Smooth muscle cell (in vitro differentiated cells): ENCODE measurements at regions not wholly inside any gene's neighbourhood (a gene's known extent, or its start where the extent isn't known, plus 50 kb on each side); places are given as distances from the start of the nearest gene placed in this dataset.
A peak's percentile ranks its signal among the peaks of the same experiment; 100 is the strongest.

ENCODE experiments used
- DNase-seq: peaks from one replicate; lab custom pipeline; 2025; ENCODE audit not compliant: unreplicated experiment; lab: John Stamatoyannopoulos, UW
- H2AFZ ChIP-seq: fragments of 200-600 bp; sonication (generic); 2 replicates; pipeline ENCODE4 v1.6.0; 2016; ENCODE audit warnings: antibody characterized with exemption, low read depth, mild to moderate bottlenecking
- H3F3A ChIP-seq: fragments of 200-600 bp; sonication (generic); 2 replicates; pipeline ENCODE4 v1.6.0; 2017; ENCODE audit warnings: antibody characterized with exemption, low read depth
- H3K27ac ChIP-seq: fragments of 200-600 bp; sonication (generic); 2 replicates; pipeline ENCODE4 v1.5.1; 2016; ENCODE audit warnings: low read depth, mild to moderate bottlenecking
- H3K27me3 ChIP-seq: fragments of 200-600 bp; sonication (generic); 2 replicates; pipeline ENCODE4 v1.6.1; 2016; ENCODE audit warnings: low read depth, mild to moderate bottlenecking
- H3K36me3 ChIP-seq: fragments of 200-600 bp; sonication (generic); 2 replicates; pipeline ENCODE4 v1.5.1; 2016; ENCODE audit warnings: low read depth
- H3K4me1 ChIP-seq: fragments of 200-600 bp; sonication (generic); 2 replicates; pipeline ENCODE4 v1.5.1; 2016; ENCODE audit warnings: low read depth
- H3K4me2 ChIP-seq: fragments of 200-600 bp; sonication (generic); 2 replicates; pipeline ENCODE4 v1.6.0; 2016; ENCODE audit warnings: mild to moderate bottlenecking
- H3K4me3 ChIP-seq: fragments of 200-600 bp; sonication (generic); 2 replicates; pipeline ENCODE4 v1.5.1; 2016; ENCODE audit warnings: mild to moderate bottlenecking
- H3K79me2 ChIP-seq: fragments of 200-600 bp; sonication (generic); 2 replicates; pipeline ENCODE4 v1.6.0; 2016; ENCODE audit warnings: low read depth, mild to moderate bottlenecking
- H3K9ac ChIP-seq: fragments of 200-600 bp; sonication (generic); 2 replicates; pipeline ENCODE4 v1.6.0; 2016; ENCODE audit warnings: low read depth
- H3K9me3 ChIP-seq: fragments of 200-600 bp; sonication (generic); replicated peaks from 2 replicates; pipeline ENCODE4 v1.5.1; 2016; ENCODE audit warnings: low read depth
- H4K20me1 ChIP-seq: fragments of 200-600 bp; sonication (generic); 2 replicates; pipeline ENCODE4 v1.6.0; 2016; ENCODE audit warnings: low read depth
- WGBS: methylation state at CpG from one replicate; pipeline ENCODE4 v1.1.7; 2016; ENCODE audit warnings: low lambda C conversion rate; 5-methylcytosine and 5-hydroxymethylcytosine counted together
- TF ChIP-seq, protein P1 (sequence below): fragments of 200-600 bp; sonication (generic); IDR thresholded peaks from 2 replicates; pipeline ENCODE4 v1.5.1; 2017; ENCODE audit warnings: borderline replicate concordance, mild to moderate bottlenecking, antibody characterized with exemption; ENCODE audit not compliant: insufficient read depth, poor library complexity, severe bottlenecking

- Histone ChIP-seq H3K27me3 (no peaks in the 10 kb centered on the region), H3K9me3 (no peaks in the 10 kb centered on the region), H4K20me1 (no peaks in the 10 kb centered on the region), H2AFZ (no peak overlapping the region), H3K27ac (peak overlapping the region; percentile 63), H3K36me3 (no peaks in the 10 kb centered on the region), H3K79me2 (no peaks in the 10 kb centered on the region), H3K4me2 (peak overlapping the region; percentile 24), H3F3A (peaks cover 31% of the 10 kb centered on the region), H3K4me3 (no peak overlapping the region), H3K9ac (no peak overlapping the region), H3K4me1 (peaks cover 12% of the 10 kb centered on the region)
- TF ChIP-seq, protein P1, sequence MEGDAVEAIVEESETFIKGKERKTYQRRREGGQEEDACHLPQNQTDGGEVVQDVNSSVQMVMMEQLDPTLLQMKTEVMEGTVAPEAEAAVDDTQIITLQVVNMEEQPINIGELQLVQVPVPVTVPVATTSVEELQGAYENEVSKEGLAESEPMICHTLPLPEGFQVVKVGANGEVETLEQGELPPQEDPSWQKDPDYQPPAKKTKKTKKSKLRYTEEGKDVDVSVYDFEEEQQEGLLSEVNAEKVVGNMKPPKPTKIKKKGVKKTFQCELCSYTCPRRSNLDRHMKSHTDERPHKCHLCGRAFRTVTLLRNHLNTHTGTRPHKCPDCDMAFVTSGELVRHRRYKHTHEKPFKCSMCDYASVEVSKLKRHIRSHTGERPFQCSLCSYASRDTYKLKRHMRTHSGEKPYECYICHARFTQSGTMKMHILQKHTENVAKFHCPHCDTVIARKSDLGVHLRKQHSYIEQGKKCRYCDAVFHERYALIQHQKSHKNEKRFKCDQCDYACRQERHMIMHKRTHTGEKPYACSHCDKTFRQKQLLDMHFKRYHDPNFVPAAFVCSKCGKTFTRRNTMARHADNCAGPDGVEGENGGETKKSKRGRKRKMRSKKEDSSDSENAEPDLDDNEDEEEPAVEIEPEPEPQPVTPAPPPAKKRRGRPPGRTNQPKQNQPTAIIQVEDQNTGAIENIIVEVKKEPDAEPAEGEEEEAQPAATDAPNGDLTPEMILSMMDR, result no peak
- DNase-seq, result no peak
- WGBS, result 42% methylated on average over 8 of the region's 8 CpGs
Observed at GRCh38 chr17:31695456-31696090, 163.5 kb downstream of the COPRS start.

GRCh38 chr17:31693433-31694220 lies 165.4 kb downstream of the COPRS start:
- WGBS, result 25% methylated on average over 5 of the region's 5 CpGs
- Histone ChIP-seq H3K9ac (no peak overlapping the region), H4K20me1 (no peaks in the 10 kb centered on the region), H2AFZ (peak overlapping the region; percentile 16), H3K79me2 (no peaks in the 10 kb centered on the region), H3K4me1 (peaks cover 12% of the 10 kb centered on the region), H3K4me3 (no peak overlapping the region), H3K27ac (no peak overlapping the region), H3K9me3 (no peaks in the 10 kb centered on the region), H3K27me3 (no peaks in the 10 kb centered on the region), H3F3A (peaks cover 31% of the 10 kb centered on the region), H3K36me3 (no peaks in the 10 kb centered on the region), H3K4me2 (no peak overlapping the region)
- DNase-seq, result no peak
- TF ChIP-seq, protein P1, result no peak

DNA sequence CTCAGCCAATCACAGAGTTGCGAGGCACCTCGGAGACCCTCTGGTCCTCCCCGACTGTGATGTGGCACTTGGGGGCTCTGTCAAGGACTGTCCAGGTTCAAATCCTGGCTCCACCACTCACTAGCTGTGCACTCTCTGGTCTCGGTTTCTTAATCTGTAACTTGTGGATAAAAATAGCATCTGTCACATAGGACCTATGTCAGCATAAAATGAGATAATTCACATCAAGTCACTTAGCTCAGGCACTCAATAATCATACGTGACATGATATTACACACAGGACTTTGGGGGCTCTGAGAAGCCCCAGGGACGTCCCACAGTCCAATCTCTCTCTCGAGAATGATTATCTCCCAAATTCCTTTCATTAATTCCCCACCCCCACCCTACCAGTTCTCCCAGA lies 166.4 kb downstream of the COPRS start:
- peaks cover 12% of the 10 kb centered on the region for H3K4me1 ChIP-seq
- no peaks in the 10 kb centered on the region for H3K79me2 ChIP-seq
- no peak for DNase-seq
- TF ChIP-seq, protein P1, result no peak
- no peaks in the 10 kb centered on the region for H3K36me3 ChIP-seq
- H3K27ac ChIP-seq, result no peak overlapping the region
- H3K9ac ChIP-seq, result no peak overlapping the region
- no peaks in the 10 kb centered on the region for H3K9me3 ChIP-seq
- no peaks in the 10 kb centered on the region for H4K20me1 ChIP-seq
- peaks cover 26% of the 10 kb centered on the region for H3F3A ChIP-seq
- peak overlapping the region; percentile 43 for H2AFZ ChIP-seq
- no peak overlapping the region for H3K4me2 ChIP-seq
- H3K27me3 ChIP-seq, result no peaks in the 10 kb centered on the region
- no peak overlapping the region for H3K4me3 ChIP-seq
- WGBS, result 72% methylated on average over 7 of the region's 7 CpGs

DNA sequence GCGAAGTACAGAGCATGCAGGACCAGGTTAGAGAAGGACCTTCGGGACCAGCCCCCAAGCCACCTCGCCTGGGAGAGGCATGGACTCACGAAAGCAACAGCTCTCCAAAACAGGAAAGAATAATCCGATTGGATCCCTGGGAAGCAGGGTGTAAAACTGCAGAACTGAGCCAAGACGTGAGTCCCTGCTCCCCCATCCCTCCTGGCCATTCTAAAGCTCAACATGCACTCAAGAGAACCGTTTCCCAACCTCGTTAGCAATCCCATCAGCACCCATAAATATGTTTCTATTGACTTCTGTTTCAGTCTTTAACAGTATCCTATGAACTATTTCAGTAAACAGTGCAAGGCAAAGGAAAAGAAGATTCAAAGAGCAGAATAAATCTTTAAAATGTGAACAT lies 167.0 kb downstream of the COPRS start:
- H3K27ac ChIP-seq, result no peak overlapping the region
- 76% methylated on average over 8 of the region's 8 CpGs for WGBS
- peaks cover 20% of the 10 kb centered on the region for H3F3A ChIP-seq
- H3K79me2 ChIP-seq, result no peaks in the 10 kb centered on the region
- no peaks in the 10 kb centered on the region for H3K9me3 ChIP-seq
- peak overlapping the region; percentile 43 for H2AFZ ChIP-seq
- H3K4me2 ChIP-seq, result no peak overlapping the region
- no peaks in the 10 kb centered on the region for H4K20me1 ChIP-seq
- H3K36me3 ChIP-seq, result no peaks in the 10 kb centered on the region
- TF ChIP-seq, protein P1, result no peak
- H3K4me3 ChIP-seq, result no peak overlapping the region
- DNase-seq, result no peak
- no peak overlapping the region for H3K9ac ChIP-seq
- peaks cover 12% of the 10 kb centered on the region for H3K4me1 ChIP-seq
- no peaks in the 10 kb centered on the region for H3K27me3 ChIP-seq
